NT2/D1 (cell line): ENCODE measurements at regions not wholly inside any gene's neighbourhood (a gene's known extent, or its start where the extent isn't known, plus 50 kb on each side); places are given as distances from the start of the nearest gene placed in this dataset.

Experiments
- YY1 ChIP-seq: IDR thresholded peaks from 2 replicates; pipeline ENCODE4 v1.6.1; 2011; ENCODE audit not compliant: insufficient read length, insufficient read depth
- ZNF274 ChIP-seq: IDR thresholded peaks from 2 replicates; pipeline ENCODE4 v1.6.1; 2011; ENCODE audit warnings: mild to moderate bottlenecking, low read depth, low read length

- TF ChIP-seq YY1 (no peak), ZNF274 (no peak)
These were observed 60.5 kb upstream of the RAPGEF1 start for GRCh38 chr9:131800366-131800765.
